ENCODE measurements at regions not wholly inside any gene's neighbourhood (a gene's known extent, or its start where the extent isn't known, plus 50 kb on each side); places are given as distances from the start of the nearest gene placed in this dataset.

DNA sequence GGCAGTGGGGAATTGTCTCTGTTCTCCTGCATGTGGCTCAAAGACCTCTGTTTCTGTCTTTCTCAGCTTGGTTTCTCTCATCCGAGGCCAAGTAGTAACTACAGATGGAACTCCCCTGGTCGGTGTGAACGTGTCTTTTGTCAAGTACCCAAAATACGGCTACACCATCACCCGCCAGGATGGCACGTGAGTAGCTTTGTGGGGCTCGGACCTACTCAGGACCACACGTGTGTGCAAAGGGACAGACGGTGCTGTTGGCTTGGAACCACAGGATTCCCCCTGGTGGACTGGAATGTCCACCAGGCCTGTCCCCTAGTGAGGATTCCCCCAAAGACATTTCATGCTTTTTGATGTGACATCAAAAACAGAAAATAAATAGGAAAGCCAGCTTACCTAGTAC is 96.3 kb upstream of the WWC1 start:
- DNase-seq, result no peak

DNA sequence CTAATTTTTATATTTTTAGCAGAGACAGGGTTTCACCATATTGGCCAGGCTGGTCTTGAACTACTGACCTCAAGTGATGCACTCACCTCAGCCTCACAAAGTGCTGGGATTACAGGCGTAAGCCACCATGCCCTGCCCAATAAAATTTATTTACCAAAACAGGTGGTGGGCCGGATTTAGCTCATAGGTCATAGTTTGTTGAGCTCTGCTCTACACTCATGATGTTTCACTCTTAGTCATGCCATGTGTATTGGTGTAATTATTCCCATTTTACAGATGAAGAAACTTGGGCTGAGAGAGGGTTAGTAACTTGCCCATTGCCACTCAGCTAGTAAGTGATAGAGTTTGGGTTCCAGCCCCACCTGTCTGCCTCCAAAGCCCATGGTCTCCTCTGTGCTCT is 93.1 kb upstream of the WWC1 start:
- DNase-seq, result no peak

DNA sequence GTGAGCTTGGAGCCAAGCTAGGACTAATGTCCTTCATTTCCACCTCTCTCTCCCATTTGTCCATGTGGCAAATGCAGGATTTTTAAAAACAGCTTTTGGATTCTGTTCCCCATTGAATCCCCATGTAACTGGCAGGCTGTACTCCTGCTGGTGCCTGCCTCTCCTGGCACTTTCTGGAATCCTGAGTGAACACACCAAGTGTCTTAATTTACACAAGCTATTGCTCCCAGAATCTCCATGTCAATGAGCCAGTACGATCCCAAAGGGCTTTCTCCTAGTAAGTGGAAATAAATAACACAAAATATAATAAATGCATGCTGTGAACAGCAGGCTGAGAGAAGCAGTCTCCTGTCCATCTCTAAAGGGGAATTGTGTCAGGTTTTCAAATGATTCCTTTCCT is 88.4 kb upstream of the WWC1 start:
- no peak for DNase-seq

DNA sequence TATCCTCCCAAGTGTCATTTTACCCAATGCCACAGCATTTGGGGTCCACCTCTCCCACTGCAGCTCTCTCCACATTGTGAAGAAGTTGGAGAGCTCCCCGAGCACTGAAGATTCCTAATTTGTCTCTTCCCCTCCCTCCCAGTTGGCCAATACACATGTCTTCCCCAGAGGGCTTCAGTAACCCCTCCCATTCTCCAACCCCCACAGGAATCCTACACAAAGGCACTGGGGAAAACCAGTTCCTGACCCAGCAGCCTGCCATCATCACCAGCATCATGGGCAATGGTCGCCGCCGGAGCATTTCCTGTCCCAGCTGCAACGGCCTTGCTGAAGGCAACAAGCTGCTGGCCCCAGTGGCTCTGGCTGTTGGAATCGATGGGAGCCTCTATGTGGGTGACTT is 87.3 kb upstream of the WWC1 start:
- DNase-seq, result no peak

DNA sequence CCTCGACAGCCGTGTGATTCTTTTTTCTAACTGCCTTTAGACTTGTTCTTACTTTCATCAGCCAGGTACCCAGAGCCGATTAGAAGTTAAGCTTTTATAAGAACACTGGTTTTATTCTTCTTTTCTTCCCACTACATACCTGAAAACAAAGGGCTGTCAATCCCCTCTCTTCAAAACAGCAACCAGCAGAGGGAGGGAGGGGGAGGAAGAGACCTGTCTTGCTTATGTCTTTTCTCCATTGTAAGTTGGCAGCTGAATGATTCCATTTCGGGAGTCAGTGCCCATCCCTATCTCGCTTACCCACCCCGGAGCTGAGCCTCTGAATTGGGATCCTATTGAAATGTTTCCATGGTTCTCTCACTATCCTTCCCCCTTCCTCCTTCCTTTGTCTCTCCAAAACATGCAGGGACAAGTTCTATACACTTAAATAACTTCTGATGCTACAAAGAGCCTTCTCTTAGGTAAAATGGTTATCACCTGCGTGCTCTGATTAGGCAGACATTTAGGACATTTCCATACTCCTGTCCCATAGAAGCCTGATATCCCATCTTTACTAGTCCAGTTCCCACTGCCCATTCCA is 83.9 kb upstream of the WWC1 start:
- DNase-seq, result no peak

DNA sequence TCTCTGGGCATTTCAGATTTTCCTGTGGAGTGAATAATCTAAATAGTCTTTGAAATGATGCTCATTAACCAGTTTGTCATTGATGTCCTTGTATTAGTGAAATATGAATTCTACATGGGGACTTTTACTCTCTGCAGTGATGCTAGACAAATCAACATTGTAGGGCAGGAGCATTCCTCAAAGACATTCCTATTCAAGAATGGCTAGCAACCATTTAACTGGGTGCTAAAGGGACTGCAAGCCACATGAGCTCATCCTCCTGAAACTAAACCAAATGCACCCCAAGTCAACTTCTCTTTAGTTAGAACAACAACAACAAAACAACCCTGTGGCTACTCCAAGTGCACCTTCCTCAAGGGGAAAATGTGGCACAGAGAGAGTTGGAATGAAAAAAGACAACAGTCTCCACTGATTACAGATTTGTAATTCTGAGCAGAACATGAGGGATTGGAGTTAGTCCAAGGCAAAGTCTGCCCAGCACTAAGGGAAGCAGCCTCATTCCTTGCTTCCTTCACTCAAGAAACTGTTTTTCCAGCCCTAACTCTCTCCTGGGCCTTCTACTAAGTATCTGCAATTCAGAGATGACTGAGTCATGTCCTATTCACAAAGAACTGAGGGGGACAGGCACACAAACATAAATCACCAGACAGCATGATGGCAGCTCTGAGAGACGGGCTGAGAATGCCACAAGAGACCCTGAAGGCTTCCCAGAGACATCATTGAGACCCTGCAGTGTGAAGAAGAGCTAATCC is 82.0 kb upstream of the WWC1 start:
- DNase-seq, result no peak

DNA sequence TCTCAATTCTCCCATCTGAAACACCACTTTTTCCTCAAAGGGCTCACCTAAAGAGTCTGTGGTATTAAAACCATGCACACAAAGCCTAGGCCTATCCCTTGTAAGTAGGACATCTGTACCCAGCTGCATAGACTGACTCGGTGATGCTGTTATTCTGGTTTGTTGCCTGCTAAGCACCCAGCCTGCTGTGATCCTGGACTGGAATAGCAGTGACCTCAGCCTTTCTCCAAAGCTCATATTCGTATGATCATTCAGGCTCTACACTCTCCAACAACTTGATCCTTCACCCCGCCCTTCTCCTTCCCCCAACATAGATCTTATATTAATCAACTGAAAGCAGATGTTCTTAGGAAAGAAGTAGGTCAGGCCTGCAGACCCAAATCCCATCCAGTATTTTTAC is 81.4 kb upstream of the WWC1 start:
- DNase-seq, result no peak

DNA sequence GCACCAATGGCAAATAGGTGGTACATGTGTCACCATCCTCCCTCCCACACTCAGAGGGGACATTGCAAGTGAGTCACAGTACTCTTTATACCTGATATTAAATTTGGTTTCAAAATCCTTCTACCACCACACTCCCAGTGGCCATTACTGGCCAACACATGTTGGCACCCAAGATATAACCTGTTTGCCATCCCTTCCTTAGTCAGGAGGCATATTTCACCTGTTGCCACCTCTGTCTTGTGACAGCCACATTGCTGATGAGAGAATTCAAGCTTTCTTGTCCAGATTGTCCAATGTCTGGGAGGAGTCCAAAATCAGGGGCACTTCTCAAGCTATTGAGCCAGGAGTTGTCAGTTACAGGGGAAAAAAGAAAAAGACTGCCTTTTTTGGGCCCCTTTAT is 80.2 kb upstream of the WWC1 start:
- DNase-seq, result no peak

DNA sequence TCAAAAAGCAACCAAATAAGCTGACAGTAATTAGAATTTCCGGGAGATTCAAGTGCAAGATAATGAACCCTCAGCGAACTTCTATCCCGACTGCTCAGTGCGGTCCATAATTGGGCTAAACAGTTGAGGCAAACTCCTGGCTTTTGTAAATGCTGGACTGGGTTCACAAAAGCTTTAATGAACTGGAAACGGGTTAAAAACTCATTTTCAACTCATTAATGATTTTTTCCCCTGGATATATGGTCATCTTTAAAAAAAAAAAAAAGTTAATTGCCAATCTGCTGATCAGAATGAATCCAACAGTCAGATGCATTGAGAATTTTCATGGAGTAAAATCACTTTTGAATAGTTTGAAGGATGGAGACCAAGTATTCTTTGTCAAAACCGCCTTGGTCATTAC is 79.5 kb upstream of the WWC1 start:
- no peak for DNase-seq

DNA sequence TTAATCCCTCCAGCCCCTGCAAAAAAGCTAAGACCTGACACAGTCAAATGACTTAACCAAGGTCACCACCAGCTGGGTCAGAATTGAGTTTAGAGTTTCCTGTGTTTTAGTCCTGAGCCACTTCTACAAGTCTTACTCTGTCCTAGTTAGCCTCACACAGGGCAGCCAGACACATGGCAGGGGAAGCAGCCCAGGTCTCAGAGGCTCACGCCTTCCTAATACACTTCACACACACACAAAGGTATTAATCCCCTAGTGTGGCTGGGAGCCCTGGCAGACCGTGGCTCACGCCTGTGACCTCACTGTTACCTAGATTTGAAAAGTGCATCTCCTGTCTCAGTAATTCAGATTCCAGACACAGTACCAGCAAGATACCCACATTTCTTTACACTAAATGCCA is 77.4 kb upstream of the WWC1 start:
- DNase-seq, result no peak

DNA sequence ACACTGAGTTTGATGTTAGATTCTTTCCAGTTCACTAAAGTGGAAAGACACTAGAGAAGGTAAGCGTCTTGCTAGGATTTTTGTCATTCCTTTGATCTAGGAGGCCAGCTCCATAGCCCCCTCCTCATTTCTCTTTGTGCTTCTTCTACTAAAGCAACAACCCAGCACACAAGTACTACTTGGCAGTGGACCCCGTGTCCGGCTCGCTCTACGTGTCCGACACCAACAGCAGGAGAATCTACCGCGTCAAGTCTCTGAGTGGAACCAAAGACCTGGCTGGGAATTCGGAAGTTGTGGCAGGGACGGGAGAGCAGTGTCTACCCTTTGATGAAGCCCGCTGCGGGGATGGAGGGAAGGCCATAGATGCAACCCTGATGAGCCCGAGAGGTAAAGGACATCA is 76.6 kb upstream of the WWC1 start:
- DNase-seq, result no peak

DNA sequence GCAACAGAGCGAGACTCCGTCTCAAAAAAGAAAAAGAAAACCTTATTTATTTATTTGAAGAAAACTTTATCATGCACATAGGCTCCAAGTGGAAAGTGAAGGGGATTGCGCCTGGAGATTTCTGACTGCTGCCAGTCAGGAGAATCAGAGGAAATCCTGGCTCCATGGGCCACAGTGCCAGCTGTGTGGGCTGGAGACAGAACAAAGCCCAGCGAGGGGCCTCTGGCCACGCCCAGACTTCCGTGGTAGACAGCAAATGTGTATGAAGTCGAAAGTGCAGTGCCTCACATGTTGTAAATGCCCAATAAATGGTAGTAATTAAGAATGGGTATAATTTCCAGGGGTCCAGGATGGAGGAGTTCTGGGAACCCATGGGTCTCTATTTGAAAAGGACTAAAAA is 75.8 kb upstream of the WWC1 start:
- no peak for DNase-seq

DNA sequence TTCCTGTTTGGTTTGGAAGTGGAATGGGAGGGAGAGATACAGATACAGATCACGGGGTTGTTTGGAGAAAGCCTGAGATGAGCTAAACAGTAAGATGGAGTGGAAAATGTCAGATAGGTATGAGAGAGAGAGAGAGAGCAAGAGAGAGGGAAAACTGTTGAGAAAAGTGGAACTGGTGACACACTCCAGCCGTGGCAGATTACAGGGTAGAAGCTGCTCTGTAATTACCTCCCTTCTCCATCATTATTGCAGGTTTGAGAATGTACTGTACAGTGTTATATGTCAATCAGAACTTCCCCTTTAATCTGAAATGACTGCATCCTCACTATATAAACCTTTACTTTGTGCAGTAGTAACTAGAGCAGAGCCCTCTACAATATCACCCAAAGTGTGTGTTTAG is 74.5 kb upstream of the WWC1 start:
- DNase-seq, result no peak

DNA sequence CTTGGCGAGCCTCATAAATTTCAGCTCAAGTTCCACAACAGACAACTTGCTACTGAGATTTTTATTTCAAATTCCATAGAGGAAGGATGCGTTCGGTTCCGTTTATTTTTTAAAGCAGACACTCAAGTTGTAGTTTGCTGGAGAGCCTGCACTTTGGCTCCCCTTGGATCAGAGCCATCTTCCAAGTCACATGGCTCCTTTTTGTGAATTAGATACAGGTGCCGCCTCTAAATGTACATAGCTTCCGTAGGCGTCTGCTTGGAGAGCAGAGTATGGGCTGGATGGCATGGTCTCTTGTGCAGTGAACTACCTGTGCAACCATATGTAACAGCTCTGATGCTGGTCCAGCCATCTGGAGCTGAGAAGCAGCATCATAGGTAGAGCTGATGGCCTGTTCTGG is 73.9 kb upstream of the WWC1 start:
- DNase-seq, result no peak

DNA sequence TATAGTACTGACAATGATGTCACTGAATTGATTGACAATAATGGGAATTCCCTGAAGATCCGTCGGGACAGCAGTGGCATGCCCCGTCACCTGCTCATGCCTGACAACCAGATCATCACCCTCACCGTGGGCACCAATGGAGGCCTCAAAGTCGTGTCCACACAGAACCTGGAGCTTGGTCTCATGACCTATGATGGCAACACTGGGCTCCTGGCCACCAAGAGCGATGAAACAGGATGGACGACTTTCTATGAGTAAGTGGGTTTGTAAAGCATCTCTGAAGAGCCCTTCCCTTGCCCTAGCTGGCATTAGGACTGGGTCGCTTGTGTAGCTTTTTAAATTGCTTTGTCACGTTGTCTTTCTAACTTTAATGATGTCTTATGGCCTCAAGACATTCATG is 72.7 kb upstream of the WWC1 start:
- DNase-seq, result no peak

DNA sequence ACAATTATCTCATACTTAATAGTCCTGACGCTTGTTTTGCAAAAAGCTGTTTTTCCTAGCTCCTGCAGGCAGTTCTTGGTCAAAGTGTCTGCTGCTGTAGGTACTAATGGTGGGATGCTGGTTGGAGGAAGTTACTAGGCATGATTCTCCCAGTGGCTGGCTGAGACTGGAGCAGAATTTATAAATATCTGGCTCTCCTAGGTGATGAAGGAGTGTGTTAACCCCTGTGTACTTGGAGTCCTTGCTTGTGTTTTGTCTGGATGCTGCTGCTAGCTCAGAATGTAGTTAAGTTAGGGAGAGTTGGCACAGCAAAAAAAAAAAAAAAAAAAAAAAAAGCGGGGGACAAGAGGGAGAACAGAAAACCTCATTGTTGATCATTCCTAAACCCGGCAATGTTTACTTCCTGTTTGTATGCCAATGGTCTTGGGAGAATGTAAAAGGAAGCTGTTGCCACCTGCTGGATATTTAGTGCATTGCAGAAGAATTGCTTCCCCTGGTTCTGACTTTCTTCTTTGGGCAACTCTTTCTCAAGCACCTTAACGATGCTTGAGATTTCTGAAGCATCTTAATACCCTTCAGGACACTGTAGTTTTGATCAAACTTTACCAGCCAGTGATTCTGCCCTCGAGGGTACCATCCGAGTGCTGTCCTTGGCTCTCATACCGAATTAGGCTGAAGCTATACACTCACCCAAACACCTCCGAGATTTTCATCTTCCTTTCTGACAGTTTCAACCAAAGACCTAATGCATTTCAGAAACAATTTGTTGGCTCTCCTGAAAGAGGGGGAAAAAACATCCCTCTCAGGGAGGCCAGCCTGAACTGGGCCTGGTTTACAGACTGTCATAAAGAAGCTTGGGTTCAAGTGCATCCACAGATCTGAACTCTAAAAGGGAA is 71.7 kb upstream of the WWC1 start:
- peak; percentile 51 for DNase-seq

DNA sequence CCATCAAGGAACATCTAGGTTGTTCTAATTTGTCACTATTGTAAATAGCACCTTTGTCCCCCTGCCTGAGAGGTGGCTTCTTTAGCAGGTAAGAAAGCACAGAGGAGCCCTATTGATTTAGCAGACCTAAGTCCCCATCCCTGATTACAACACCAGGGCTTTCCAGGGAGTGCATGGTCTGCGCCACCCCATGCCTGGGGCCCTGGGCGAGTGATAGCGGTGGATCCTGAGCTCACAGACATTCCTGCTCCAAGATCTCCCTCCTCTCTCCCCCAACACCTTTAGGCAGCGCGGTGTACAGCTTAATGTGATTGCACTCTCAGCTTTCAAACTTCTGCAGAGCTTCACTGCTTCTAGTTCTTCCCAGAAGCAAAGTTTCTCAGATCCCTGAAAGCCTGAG is 67.4 kb upstream of the WWC1 start:
- no peak for DNase-seq

DNA sequence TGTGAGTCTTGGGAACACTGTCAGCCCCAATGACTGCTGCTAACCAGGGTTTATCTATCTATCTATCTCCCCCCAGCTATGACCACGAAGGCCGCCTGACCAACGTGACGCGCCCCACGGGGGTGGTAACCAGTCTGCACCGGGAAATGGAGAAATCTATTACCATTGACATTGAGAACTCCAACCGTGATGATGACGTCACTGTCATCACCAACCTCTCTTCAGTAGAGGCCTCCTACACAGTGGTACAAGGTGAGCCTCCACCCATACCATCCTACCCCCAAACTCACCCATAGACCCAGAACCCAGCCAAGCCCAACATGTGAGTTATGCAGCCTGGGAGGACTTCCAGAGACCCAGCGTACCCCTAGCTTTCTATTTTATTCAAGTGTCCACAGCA is 65.4 kb upstream of the WWC1 start:
- DNase-seq, result no peak

DNA sequence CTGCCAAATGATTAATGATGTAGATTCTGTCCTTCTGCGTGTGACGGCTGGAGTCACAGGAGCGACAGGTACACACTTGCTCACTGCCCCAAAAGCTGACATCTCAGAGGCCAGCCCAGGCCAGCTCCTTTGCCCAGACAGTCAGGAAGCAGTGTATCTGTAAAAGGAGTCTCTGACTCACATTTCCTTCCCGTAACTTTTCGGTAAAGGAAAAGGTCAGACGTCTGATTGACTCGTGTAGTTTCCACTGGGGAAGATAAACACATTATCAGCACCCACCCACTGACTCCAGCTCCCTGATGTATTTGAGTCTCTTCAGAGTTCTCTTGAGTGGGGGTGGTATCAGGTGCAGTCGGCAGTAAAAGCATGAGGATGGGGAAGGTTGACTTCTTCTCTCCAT is 64.4 kb upstream of the WWC1 start:
- no peak for DNase-seq

DNA sequence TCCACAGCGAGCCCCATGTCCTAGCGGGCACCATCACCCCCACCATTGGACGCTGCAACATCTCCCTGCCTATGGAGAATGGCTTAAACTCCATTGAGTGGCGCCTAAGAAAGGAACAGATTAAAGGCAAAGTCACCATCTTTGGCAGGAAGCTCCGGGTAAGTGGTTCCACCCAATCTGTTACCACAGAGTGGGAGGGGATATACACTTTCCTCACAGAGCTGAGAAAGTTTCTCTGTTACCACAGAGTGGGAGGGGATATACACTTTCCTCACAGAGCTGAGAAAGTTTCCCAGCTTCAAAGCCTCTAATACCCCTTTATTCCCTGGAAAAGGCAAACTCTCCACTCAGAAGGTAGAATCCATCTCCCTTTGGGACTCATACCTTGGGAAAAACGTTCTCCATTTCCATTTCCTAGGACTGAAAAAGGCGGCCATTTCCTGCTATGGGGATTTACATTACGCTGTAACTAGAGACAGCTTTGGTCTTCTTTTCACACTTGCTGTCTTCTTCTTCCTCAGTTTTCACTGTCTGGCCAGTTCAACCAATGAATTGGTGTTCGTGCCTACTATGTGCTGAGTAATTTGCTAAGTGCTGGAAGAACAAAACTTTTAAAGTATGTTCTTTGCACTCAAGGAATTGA is 63.4 kb upstream of the WWC1 start:
- DNase-seq, result no peak

DNA sequence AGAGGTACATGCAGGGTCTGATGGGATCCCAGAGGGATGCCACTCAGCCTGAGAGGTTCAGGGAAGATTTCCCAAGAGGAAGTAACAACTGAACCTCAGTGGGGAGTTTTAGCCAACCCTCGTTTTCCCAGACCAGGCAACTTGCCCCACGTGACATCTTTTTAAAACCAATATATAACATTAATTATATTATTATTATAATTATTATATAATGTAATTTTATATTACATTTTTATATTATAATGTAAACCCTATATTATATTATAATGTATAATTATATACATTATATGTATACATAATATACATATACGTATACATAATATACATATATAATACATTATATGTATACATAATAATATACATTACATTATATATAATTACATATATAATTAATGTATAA is 62.8 kb upstream of the WWC1 start:
- no peak for DNase-seq

DNA sequence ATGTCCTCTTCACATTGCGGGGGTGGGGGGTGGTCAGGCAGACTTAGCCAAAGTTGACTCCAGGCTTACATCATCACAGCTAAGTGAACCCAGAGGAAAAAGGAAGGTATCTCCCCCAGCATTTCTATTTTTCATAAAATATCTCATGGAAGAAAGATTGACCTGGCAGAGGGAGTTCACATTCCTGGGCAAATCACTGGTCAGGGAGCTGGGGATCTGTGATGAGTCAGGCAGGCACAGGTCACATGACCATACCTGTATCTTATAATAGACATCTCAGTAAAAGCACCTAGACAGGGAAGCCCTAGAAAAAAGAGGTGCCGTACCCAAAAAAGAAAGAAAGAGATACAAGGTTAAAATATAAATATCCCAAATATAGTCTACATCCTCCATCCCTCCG is 57.3 kb upstream of the WWC1 start:
- DNase-seq, result no peak

DNA sequence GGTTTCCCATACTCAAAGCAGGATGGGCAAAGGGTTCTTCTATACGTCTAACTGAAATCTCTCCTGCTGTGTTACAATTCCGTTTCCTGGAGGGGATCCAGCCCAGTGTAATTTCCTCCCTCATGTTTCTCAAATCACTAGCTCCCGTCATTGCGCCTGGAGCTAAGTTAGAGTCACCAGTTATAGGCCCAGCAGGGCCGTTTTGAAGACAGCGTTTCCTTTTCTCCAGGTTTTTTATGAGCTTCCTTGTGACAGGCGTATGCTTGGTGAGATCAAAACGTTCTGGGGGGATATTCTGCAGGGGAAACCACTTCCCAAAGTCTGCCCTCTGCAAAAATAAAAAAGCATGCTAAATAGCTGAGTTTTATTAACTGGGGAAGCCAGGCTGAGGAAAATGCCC is 53.0 kb upstream of the WWC1 start:
- no peak for DNase-seq

Measured in right kidney (tissue), 1 donor.